H9 (cell line): ENCODE measurements at regions not wholly inside any gene's neighbourhood (a gene's known extent, or its start where the extent isn't known, plus 50 kb on each side); places are given as distances from the start of the nearest gene placed in this dataset.
"Not testable (repeated sequence)": the region's sequence is repeated elsewhere in the genome, so short reads cannot be mapped to it uniquely, and the experiment has no call there.

Source experiments
- DNase-seq: peaks from one replicate; pipeline ENCODE4 v3.0.0-alpha.2; 2017
- H2AFZ ChIP-seq: one replicate; pipeline ENCODE4 v1.6.1; 2013; ENCODE audit warnings: mild to moderate bottlenecking, low read length, control low read depth, moderate library complexity
- H2AK5ac ChIP-seq: 2 replicates; pipeline ENCODE4 v1.6.1; 2013; ENCODE audit warnings: low read length, control low read depth, mixed read lengths; ENCODE audit not compliant: insufficient read length
- H2BK120ac ChIP-seq: one replicate; pipeline ENCODE4 v1.6.1; 2013; ENCODE audit warnings: low read depth, mild to moderate bottlenecking, low read length, control low read depth, inconsistent platforms; ENCODE audit not compliant: poor library complexity, severe bottlenecking
- H2BK12ac ChIP-seq: 2 replicates; pipeline ENCODE4 v1.6.1; 2013; ENCODE audit warnings: low read length, control low read depth, mixed read lengths, low read depth; ENCODE audit not compliant: insufficient read length
- H2BK15ac ChIP-seq: 2 replicates; pipeline ENCODE4 v1.6.1; 2013; ENCODE audit warnings: low read depth, low read length, control low read depth
- H2BK20ac ChIP-seq: one replicate; pipeline ENCODE4 v1.6.1; 2013; ENCODE audit warnings: low read depth, mild to moderate bottlenecking, low read length, control low read depth, inconsistent platforms; ENCODE audit not compliant: poor library complexity, severe bottlenecking
- H2BK5ac ChIP-seq: 2 replicates; pipeline ENCODE4 v1.6.1; 2013; ENCODE audit warnings: low read length, control low read depth, mixed read lengths; ENCODE audit not compliant: insufficient read length
- H3K14ac ChIP-seq: 2 replicates; pipeline ENCODE4 v1.6.1; 2013; ENCODE audit warnings: low read length, control low read depth; ENCODE audit not compliant: insufficient read depth
- H3K18ac ChIP-seq: 2 replicates; pipeline ENCODE4 v1.6.1; 2013; ENCODE audit warnings: low read depth, mild to moderate bottlenecking, mixed read lengths, low read length, control low read depth; ENCODE audit not compliant: insufficient read length
- H3K23ac ChIP-seq: 2 replicates; pipeline ENCODE4 v1.6.1; 2013; ENCODE audit warnings: low read length, control low read depth, mixed read lengths, low read depth; ENCODE audit not compliant: insufficient read length
- H3K23me2 ChIP-seq: 2 replicates; pipeline ENCODE4 v1.6.1; 2013; ENCODE audit warnings: low read depth, mild to moderate bottlenecking, mixed read lengths, low read length, control low read depth; ENCODE audit not compliant: insufficient read length, poor library complexity, severe bottlenecking
- H3K27ac ChIP-seq: 2 replicates; pipeline ENCODE4 v1.5.1; 2013; ENCODE audit warnings: low read length, control low read depth, mixed read lengths, low read depth; ENCODE audit not compliant: insufficient read length
- H3K27me3 ChIP-seq: 2 replicates; pipeline ENCODE4 v1.6.1; 2013; ENCODE audit warnings: low read length, control low read depth, inconsistent platforms; ENCODE audit not compliant: insufficient read depth
- H3K4ac ChIP-seq: 2 replicates; pipeline ENCODE4 v1.6.1; 2013; ENCODE audit warnings: low read depth, mild to moderate bottlenecking, control low read depth, inconsistent platforms, low read length, moderate library complexity
- H3K4me1 ChIP-seq: 2 replicates; pipeline ENCODE4 v1.6.1; 2013; ENCODE audit warnings: low read length, control low read depth, inconsistent platforms; ENCODE audit not compliant: insufficient read depth
- H3K4me2 ChIP-seq: 2 replicates; pipeline ENCODE4 v1.6.1; 2013; ENCODE audit warnings: low read length, control low read depth, mixed read lengths; ENCODE audit not compliant: insufficient read length, insufficient read depth
- H3K56ac ChIP-seq: 2 replicates; pipeline ENCODE4 v1.6.1; 2013; ENCODE audit warnings: low read depth, mild to moderate bottlenecking, mixed read lengths, low read length, control low read depth; ENCODE audit not compliant: insufficient read length
- H3K79me1 ChIP-seq: 2 replicates; pipeline ENCODE4 v1.6.1; 2013; ENCODE audit warnings: low read depth, mild to moderate bottlenecking, moderate library complexity, low read length, control low read depth, inconsistent platforms; ENCODE audit not compliant: insufficient read depth, poor library complexity, severe bottlenecking
- H3K79me2 ChIP-seq: 2 replicates; pipeline ENCODE4 v1.6.1; 2013; ENCODE audit warnings: low read length, control low read depth, inconsistent platforms; ENCODE audit not compliant: insufficient read depth
- H3K9ac ChIP-seq: 2 replicates; pipeline ENCODE4 v1.6.1; 2013; ENCODE audit warnings: low read length, control low read depth, mixed read lengths; ENCODE audit not compliant: insufficient read length; ENCODE audit errors: extremely low read depth
- H3K9me3 ChIP-seq: one replicate; pipeline ENCODE4 v1.6.1; 2013; ENCODE audit warnings: low read depth, low read length, inconsistent platforms; ENCODE audit not compliant: control insufficient read depth
- H3T11ph ChIP-seq: one replicate; pipeline ENCODE4 v1.6.1; 2013; ENCODE audit warnings: mild to moderate bottlenecking, low read length, control low read depth, inconsistent platforms
- H4K20me1 ChIP-seq: one replicate; pipeline ENCODE4 v1.6.1; 2013; ENCODE audit not compliant: control insufficient read depth, insufficient read length, insufficient read depth
- H4K5ac ChIP-seq: 2 replicates; pipeline ENCODE4 v1.6.1; 2013; ENCODE audit warnings: low read depth, mild to moderate bottlenecking, mixed read lengths, low read length, control low read depth; ENCODE audit not compliant: insufficient read length
- H4K8ac ChIP-seq: replicated peaks from 2 replicates; pipeline ENCODE4 v1.6.1; 2013; ENCODE audit warnings: low read length, control low read depth, mixed read lengths, low read depth; ENCODE audit not compliant: insufficient read length
- H4K91ac ChIP-seq: 2 replicates; pipeline ENCODE4 v1.6.1; 2013; ENCODE audit warnings: low read depth, mild to moderate bottlenecking, moderate library complexity, mixed read lengths, low read length, control low read depth; ENCODE audit not compliant: insufficient read length
- H3K27ac Mint-ChIP-seq, 3 experiments: 2 replicates in 2 of 3; 3 replicates in 1 of 3; pipeline ENCODE4 v1.8.0; 2020 to 2021; ENCODE audit warnings: mixed read lengths in 3 of 3, mild to moderate bottlenecking in 1 of 3, moderate library complexity in 1 of 3
- H3K27me3 Mint-ChIP-seq: 2 replicates; pipeline ENCODE4 v1.8.0; 2021; ENCODE audit warnings: low read depth, mild to moderate bottlenecking, moderate library complexity, mixed read lengths
- H3K36me3 Mint-ChIP-seq, 3 experiments: 2 replicates in 2 of 3; 3 replicates in 1 of 3; pipeline ENCODE4 v1.8.0; 2020 to 2021; ENCODE audit warnings: low read depth in 3 of 3, mixed read lengths in 3 of 3; ENCODE audit not compliant: insufficient read depth in 1 of 3
- H3K4me1 Mint-ChIP-seq, 2 experiments: 2 replicates each; pipeline ENCODE4 v1.8.0; 2020; ENCODE audit warnings: mixed read lengths in 2 of 2
- H3K4me3 Mint-ChIP-seq, 2 experiments: 2 replicates in 1 of 2; 3 replicates in 1 of 2; pipeline ENCODE4 v1.8.0; 2020 to 2021; ENCODE audit warnings: mild to moderate bottlenecking in 2 of 2, mixed read lengths in 2 of 2, moderate library complexity in 1 of 2
- H3K9me3 Mint-ChIP-seq, 2 experiments: 2 replicates in 1 of 2; 3 replicates in 1 of 2; pipeline ENCODE4 v1.8.0; 2020; ENCODE audit warnings: mild to moderate bottlenecking in 2 of 2, mixed read lengths in 2 of 2, moderate library complexity in 1 of 2
- CTCF ChIP-seq: fragments of 200-600 bp; sonication (generic); conservative IDR thresholded peaks from 3 replicates; pipeline ENCODE4 v1.8.0; 2021; ENCODE audit warnings: antibody characterized with exemption, mild to moderate bottlenecking
- WGBS: extraction: QIAGEN DNeasy Blood & Tissue Kit; methylation state at CpG from one replicate; pipeline ENCODE4 v1.1.7; 2013; ENCODE audit warnings: missing lambda C conversion rate, low lambda C conversion rate, mixed read lengths; ENCODE audit not compliant: insufficient read length; ENCODE audit errors: extremely low coverage; 5-methylcytosine and 5-hydroxymethylcytosine counted together

- Histone ChIP-seq H3K4me1 (no peaks in the 10 kb centered on the region), H2BK12ac (no peak overlapping the region)
- peaks cover 7 to 16% of the 10 kb centered on the region in 2 experiments; a peak in 4 of 5 replicates for H3K9me3 Mint-ChIP-seq
These were observed 75.7 kb downstream of the TNFAIP3 start for GRCh38 chr6:137942736-137943135.

GRCh38 chr6:137944381-137944780, 77.3 kb downstream of the TNFAIP3 start:
- not testable (repeated sequence) for H2AK5ac ChIP-seq, H3K14ac ChIP-seq, H2BK12ac ChIP-seq, H3K36me3 Mint-ChIP-seq, H3K79me1 ChIP-seq, H3K4me1 ChIP-seq, H3K27me3 Mint-ChIP-seq, H3K27me3 ChIP-seq, H3K27ac ChIP-seq, H2BK5ac ChIP-seq, H4K20me1 ChIP-seq, H4K8ac ChIP-seq, H2BK20ac ChIP-seq, H3K23ac ChIP-seq, H3K27ac Mint-ChIP-seq, H3K9me3 ChIP-seq, H3K79me2 ChIP-seq, H3K23me2 ChIP-seq, H2BK15ac ChIP-seq, H3K18ac ChIP-seq, H4K5ac ChIP-seq, DNase-seq, H3K9me3 Mint-ChIP-seq, H3K4me1 Mint-ChIP-seq, H3K9ac ChIP-seq, H3K56ac ChIP-seq, H2BK120ac ChIP-seq, H3K4me3 Mint-ChIP-seq, H4K91ac ChIP-seq, H3K4me2 ChIP-seq, H3K4ac ChIP-seq, H2AFZ ChIP-seq, H3T11ph ChIP-seq
- WGBS, result no CpG with 5 or more reads among the region's 3 CpGs

More at GRCh38 chr6:137942736-137943135, 75.7 kb downstream of the TNFAIP3 start:
- Histone ChIP-seq H3K4ac (no peak overlapping the region), H3K4me2 (no peak overlapping the region), H2AK5ac (no peak overlapping the region), H3K14ac (no peak overlapping the region), H2BK120ac (no peak overlapping the region), H3K23ac (no peak overlapping the region), H4K8ac (no peak overlapping the region), H4K91ac (no peak overlapping the region), H3T11ph (no peak overlapping the region), H3K9ac (no peak overlapping the region), H3K18ac (no peak overlapping the region), H3K79me1 (no peaks in the 10 kb centered on the region), H3K9me3 (no peaks in the 10 kb centered on the region), H2BK20ac (no peak overlapping the region), H4K5ac (no peak overlapping the region), H3K27ac (no peak overlapping the region), H4K20me1 (no peaks in the 10 kb centered on the region), H3K56ac (no peak overlapping the region), H3K23me2 (no peaks in the 10 kb centered on the region), H2BK5ac (no peak overlapping the region), H2AFZ (no peak overlapping the region), H2BK15ac (no peak overlapping the region), H3K27me3 (no peaks in the 10 kb centered on the region), H3K79me2 (no peaks in the 10 kb centered on the region)
- peaks cover 6% of the 10 kb centered on the region for H3K27me3 Mint-ChIP-seq
- H3K27ac Mint-ChIP-seq, result no peak overlapping the region; a peak in 1 of 7 replicates
- no peak for TF ChIP-seq CTCF
- DNase-seq, result no peak
- peaks cover 0 to 7% (median 2%) of the 10 kb centered on the region in 3 experiments; a peak in 3 of 7 replicates for H3K36me3 Mint-ChIP-seq
- H3K4me1 Mint-ChIP-seq, result 0 out of 4 replicates have a peak, but pooled peaks cover 0 to 2% of the 10 kb centered on the region in 2 experiments
- no peak overlapping the region for H3K4me3 Mint-ChIP-seq
